Activated B cell treated with CpG ODN at 0.5 μM for 24 hours (primary cell): ENCODE measurements at regions not wholly inside any gene's neighbourhood (a gene's known extent, or its start where the extent isn't known, plus 50 kb on each side); places are given as distances from the start of the nearest gene placed in this dataset.
"Not testable (repeated sequence)": the region's sequence is repeated elsewhere in the genome, so short reads cannot be mapped to it uniquely, and the experiment has no call there.

Experiments used
- ATAC-seq: fragments of 200-7000 bp; cut with Tn5 transposase; one replicate; pipeline ENCODE4 v1.10.0; 2021; ENCODE audit warnings: low read depth, mild to moderate bottlenecking, moderate library complexity
- CTCF ChIA-PET: fragments of 350-600 bp; sonication (Branson Sonifier 250); formaldehyde crosslinking; loops from one replicate; lab custom pipeline; 2021; ENCODE audit warnings: antibody characterized with exemption; lab: Charles Lee
- POLR2A ChIA-PET: fragments of 350-600 bp; sonication (Branson Sonifier 250); formaldehyde crosslinking; loops from one replicate; lab custom pipeline; 2021; ENCODE audit warnings: antibody characterized with exemption; lab: Charles Lee
- DNase-seq: peaks from one replicate; pipeline ENCODE4 v3.0.0; 2022
- H3K27ac Mint-ChIP-seq: one replicate; pipeline ENCODE4 v1.8.0; 2020; ENCODE audit warnings: mixed read lengths
- H3K27me3 Mint-ChIP-seq: one replicate; pipeline ENCODE4 v1.8.0; 2021; ENCODE audit warnings: mixed read lengths
- H3K36me3 Mint-ChIP-seq: one replicate; pipeline ENCODE4 v1.8.0; 2021; ENCODE audit warnings: low read depth, mixed read lengths
- H3K4me1 Mint-ChIP-seq: one replicate; pipeline ENCODE4 v1.8.0; 2021; ENCODE audit warnings: mixed read lengths
- H3K4me3 Mint-ChIP-seq: one replicate; pipeline ENCODE4 v1.8.0; 2020; ENCODE audit warnings: mild to moderate bottlenecking, mixed read lengths
- H3K9me3 Mint-ChIP-seq: one replicate; pipeline ENCODE4 v1.8.0; 2020; ENCODE audit warnings: mixed read lengths
- CTCF ChIP-seq: fragments of 200-600 bp; IDR thresholded peaks from one replicate; pipeline ENCODE4 v1.8.0; 2022; ENCODE audit warnings: antibody characterized with exemption, mild to moderate bottlenecking
- intact Hi-C: fragments of 100-400 bp; cut with micrococcal nuclease; formaldehyde crosslinking; loops from one replicate; pipeline ENCODE4 v1.15.1; 2024

DNA sequence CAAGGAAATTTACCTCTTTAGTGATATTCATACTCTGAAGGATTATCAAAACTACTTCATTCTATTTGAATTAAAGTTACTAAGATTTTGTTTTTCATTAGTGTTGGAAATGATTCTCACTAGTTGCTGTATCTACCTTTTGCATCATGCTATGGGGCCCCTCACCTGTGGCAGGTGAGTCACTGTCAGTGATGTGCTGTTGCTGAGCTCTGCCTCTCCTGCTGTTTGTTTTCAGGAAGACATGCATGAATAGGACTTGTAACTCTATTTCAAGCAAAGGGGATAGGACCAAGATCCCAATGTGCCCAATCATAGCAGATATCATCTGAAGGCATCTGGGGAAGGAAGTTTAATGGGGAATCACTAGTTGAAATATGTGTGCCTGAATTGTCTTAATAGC, 57.4 kb upstream of the AGR3 start:
- POLR2A ChIA-PET, result no interaction called here
- CTCF ChIA-PET, result no interaction called here
- H3K27ac Mint-ChIP-seq, result no peak overlapping the region

GRCh38 chr7:16940776-16941175, 59.0 kb upstream of the AGR3 start:
- Mint-ChIP-seq H3K27me3 (peaks cover 4% of the 10 kb centered on the region), H3K36me3 (no peaks in the 10 kb centered on the region), H3K4me3 (no peak overlapping the region), H3K4me1 (peaks cover 11% of the 10 kb centered on the region), H3K9me3 (peaks cover 1% of the 10 kb centered on the region), H3K27ac (no peak overlapping the region)
- ChIA-PET CTCF (no interaction called here), POLR2A (no interaction called here)
- ATAC-seq (no peak), DNase-seq (no peak)
- intact Hi-C loops, result no loop called here
- TF ChIP-seq CTCF, result no peak

More for the DNA sequence above, 57.4 kb upstream of the AGR3 start:
- Mint-ChIP-seq H3K4me3 (no peak overlapping the region), H3K27me3 (no peaks in the 10 kb centered on the region), H3K4me1 (peaks cover 21% of the 10 kb centered on the region), H3K36me3 (no peaks in the 10 kb centered on the region), H3K9me3 (peaks cover 1% of the 10 kb centered on the region)
- TF ChIP-seq CTCF, result no peak
- no peak for DNase-seq
- no peak for ATAC-seq
- intact Hi-C loops, result no loop called here

DNA sequence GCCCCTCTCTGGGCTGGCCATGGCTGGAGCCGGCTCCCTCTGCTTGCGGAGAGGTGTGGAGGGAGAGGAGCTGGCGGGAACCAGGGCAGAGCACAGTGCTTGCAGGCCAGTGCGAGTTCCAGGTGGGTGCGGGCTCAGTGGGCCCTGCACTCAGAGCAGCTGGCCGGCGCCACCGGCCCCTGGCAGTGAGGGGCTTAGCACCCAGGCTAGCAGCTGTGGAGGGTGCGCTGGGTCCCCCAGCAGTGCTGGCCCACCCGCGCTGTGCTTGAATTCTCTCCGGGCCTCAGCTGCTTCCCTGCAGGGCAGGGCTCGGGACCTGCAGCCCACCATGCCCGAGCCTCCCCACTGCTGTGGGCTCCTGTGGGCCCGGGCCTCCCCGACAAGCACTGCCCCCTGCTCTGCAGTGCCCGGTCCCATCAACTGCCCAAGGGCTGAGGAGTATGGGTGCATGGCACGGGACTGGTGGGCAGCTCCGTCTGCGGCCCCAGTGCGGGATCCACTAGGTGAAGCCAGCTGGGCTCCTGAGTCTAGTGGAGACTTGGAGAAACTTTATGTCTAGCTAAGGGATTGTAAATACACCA, 61.2 kb upstream of the AGR3 start:
- intact Hi-C loops, result no loop called here
- H3K27ac Mint-ChIP-seq, result no peak overlapping the region
- no peak for ATAC-seq

GRCh38 chr7:16944936-16945335, 63.2 kb upstream of the AGR3 start:
- H3K36me3 Mint-ChIP-seq, result peaks cover 6% of the 10 kb centered on the region
- POLR2A ChIA-PET, result no interaction called here
- TF ChIP-seq CTCF, result no peak
- no peak overlapping the region for H3K27ac Mint-ChIP-seq
- DNase-seq (no peak), ATAC-seq (no peak)
- CTCF ChIA-PET, result interaction anchor here (0.8 kb wide), 1 partner anchor 26 kb away, joined by 3 read pairs; no protein-coding TSS in a partner anchor
- H3K4me1 Mint-ChIP-seq, result no peaks in the 10 kb centered on the region
- H3K4me3 Mint-ChIP-seq, result no peak overlapping the region
- intact Hi-C loops, result no loop called here
- peaks cover 22% of the 10 kb centered on the region for H3K9me3 Mint-ChIP-seq
- peaks cover 4% of the 10 kb centered on the region for H3K27me3 Mint-ChIP-seq

More for the DNA sequence above, 61.2 kb upstream of the AGR3 start:
- no peak for TF ChIP-seq CTCF
- Mint-ChIP-seq H3K4me3 (no peak overlapping the region), H3K4me1 (peaks cover 11% of the 10 kb centered on the region), H3K27me3 (peaks cover 4% of the 10 kb centered on the region), H3K36me3 (peaks cover 4% of the 10 kb centered on the region), H3K9me3 (peaks cover 10% of the 10 kb centered on the region)
- ChIA-PET POLR2A (interaction anchor here (0.6 kb wide), 1 partner anchor 691 kb away, joined by 9 read pairs; no protein-coding TSS in a partner anchor), CTCF (no interaction called here)
- no peak for DNase-seq

GRCh38 chr7:16945372-16945771, 63.6 kb upstream of the AGR3 start:
- no peaks in the 10 kb centered on the region for H3K4me1 Mint-ChIP-seq
- no peak for TF ChIP-seq CTCF
- ChIA-PET CTCF (no interaction called here), POLR2A (no interaction called here)
- H3K36me3 Mint-ChIP-seq, result peaks cover 6% of the 10 kb centered on the region
- H3K4me3 Mint-ChIP-seq, result no peak overlapping the region
- intact Hi-C loops, result no loop called here
- peaks cover 22% of the 10 kb centered on the region for H3K9me3 Mint-ChIP-seq
- DNase-seq, result no peak
- no peak for ATAC-seq
- H3K27me3 Mint-ChIP-seq, result peaks cover 4% of the 10 kb centered on the region
- no peak overlapping the region for H3K27ac Mint-ChIP-seq

GRCh38 chr7:16948110-16948509, 66.3 kb upstream of the AGR3 start:
- DNase-seq, H3K4me3 Mint-ChIP-seq, POLR2A ChIA-PET, CTCF ChIA-PET, H3K36me3 Mint-ChIP-seq, H3K27me3 Mint-ChIP-seq, H3K4me1 Mint-ChIP-seq, intact Hi-C loops, ATAC-seq, H3K27ac Mint-ChIP-seq: not testable (repeated sequence)
- peaks cover 22% of the 10 kb centered on the region for H3K9me3 Mint-ChIP-seq
